ENCODE measurements at regions not wholly inside any gene's neighbourhood (a gene's known extent, or its start where the extent isn't known, plus 50 kb on each side); places are given as distances from the start of the nearest gene placed in this dataset.

DNA sequence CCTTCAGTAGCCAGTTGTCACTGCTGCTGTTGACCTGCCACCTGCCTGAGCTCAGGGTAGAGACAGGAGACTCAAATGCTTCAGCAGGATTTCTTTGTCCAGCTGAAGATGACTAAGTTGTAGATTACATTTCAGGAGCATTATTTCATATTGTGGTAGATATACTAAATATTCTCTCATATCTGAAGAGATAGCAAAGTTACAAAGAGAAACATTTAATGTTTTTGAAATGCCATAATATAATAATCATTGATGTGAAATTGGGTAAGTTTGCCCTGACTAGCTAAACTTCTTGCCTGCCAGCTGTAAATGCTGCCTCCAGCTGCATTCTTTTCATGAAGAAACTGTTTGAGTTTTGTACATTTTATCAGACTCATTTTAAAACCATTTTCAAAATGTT, 247.6 kb upstream of the CNKSR2 start:
- Mint-ChIP-seq H3K4me3 (no peak overlapping the region), H3K27me3 (ENCODE audit: low read depth) (no peaks in the 10 kb centered on the region), H3K9me3 (ENCODE audit: insufficient read depth) (no peaks in the 10 kb centered on the region), H3K4me1 (ENCODE audit: low read depth) (no peaks in the 10 kb centered on the region), H3K27ac (no peak overlapping the region), H3K36me3 (ENCODE audit: low read depth) (no peaks in the 10 kb centered on the region)
- no peak for DNase-seq
- CTCF ChIA-PET: no interaction called here
- POLR2A ChIA-PET: no interaction called here
- no peak for ATAC-seq

DNA sequence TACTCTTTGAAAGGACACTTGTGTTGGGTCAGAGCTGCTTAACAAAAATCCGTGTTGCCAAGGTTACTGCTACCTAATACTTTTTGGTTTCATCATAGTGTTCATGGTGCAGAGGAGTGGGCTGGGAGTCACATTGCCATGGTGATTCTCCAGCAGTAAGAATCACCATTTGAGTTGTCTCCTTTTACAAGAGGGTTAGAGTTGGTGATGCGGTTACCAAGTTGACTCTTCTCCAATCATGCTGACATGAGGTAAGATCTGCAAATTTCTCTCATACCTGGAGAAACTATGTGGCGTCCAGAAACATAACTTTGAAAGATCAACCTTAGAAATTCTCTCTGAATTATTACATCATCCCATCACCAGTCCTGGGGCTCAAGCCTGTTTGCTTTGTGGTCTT, 242.9 kb upstream of the CNKSR2 start:
- CTCF ChIA-PET: no interaction called here
- no peaks in the 10 kb centered on the region for H3K36me3 Mint-ChIP-seq (ENCODE audit: low read depth)
- no peak for ATAC-seq
- no peak overlapping the region for H3K27ac Mint-ChIP-seq
- H3K4me1 Mint-ChIP-seq (ENCODE audit: low read depth): no peaks in the 10 kb centered on the region
- no peaks in the 10 kb centered on the region for H3K27me3 Mint-ChIP-seq (ENCODE audit: low read depth)
- no peak overlapping the region for H3K4me3 Mint-ChIP-seq
- DNase-seq: no peak
- POLR2A ChIA-PET: no interaction called here
- no peaks in the 10 kb centered on the region for H3K9me3 Mint-ChIP-seq (ENCODE audit: insufficient read depth)

DNA sequence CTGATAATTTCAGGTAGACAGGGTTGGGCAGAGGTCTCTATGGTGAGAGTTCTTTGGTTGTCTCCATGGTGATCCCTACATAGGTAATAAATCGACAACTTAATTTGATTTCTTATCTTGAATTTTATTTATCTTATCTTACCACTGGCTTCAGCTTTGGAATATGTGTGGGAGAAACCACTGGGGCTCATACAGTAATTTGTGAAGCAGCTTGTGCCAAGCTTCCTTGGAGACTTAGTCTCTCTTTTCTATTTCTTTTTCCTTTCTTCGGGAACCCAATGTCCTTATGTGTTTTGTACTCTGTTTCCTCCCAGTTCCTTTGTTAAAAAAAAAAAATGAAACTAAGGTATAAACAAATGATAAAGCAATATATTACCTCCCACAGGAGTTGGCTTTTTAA, 242.4 kb upstream of the CNKSR2 start:
- DNase-seq (no peak), ATAC-seq (no peak)
- POLR2A ChIA-PET: no interaction called here
- no peaks in the 10 kb centered on the region for H3K4me1 Mint-ChIP-seq (ENCODE audit: low read depth)
- H3K27me3 Mint-ChIP-seq (ENCODE audit: low read depth): no peaks in the 10 kb centered on the region
- no peak overlapping the region for H3K27ac Mint-ChIP-seq
- no peak overlapping the region for H3K4me3 Mint-ChIP-seq
- H3K36me3 Mint-ChIP-seq (ENCODE audit: low read depth): no peaks in the 10 kb centered on the region
- CTCF ChIA-PET: no interaction called here
- no peaks in the 10 kb centered on the region for H3K9me3 Mint-ChIP-seq (ENCODE audit: insufficient read depth)

DNA sequence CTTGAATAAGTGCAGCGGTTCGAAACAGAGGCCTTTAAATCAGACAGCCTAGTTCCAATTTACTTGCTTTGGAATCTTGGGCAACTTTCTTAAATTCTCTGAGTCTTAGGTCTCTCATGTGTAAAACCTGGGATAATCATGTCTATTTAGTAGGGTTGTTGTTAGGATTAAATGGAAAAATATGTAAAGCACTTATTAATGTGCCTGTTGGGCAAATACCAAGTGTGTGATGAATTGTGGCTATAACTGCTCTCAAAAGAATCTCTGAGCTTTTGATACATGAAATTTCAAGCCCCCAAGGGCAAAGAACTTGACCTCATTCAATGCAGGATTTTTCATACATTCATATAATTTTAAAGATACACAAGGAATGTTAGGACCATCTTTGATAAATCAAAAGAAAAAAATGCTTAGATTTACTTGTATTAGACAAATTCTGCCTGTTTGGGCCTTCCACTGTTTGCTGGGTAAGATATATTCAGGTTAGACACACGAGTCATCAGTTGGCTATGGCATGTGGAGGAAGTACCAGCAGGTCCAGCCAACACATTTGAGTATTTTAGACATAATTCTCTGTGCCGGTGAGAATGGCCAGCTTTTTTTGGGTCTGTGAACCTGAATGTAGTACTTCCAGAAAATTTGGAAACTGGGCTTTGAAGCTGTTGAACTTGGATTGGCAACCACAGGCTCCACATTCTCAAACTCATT, 241.4 kb upstream of the CNKSR2 start:
- no peak overlapping the region for H3K4me3 Mint-ChIP-seq
- ChIA-PET POLR2A (no interaction called here), CTCF (no interaction called here)
- H3K27me3 Mint-ChIP-seq (ENCODE audit: low read depth): no peaks in the 10 kb centered on the region
- no peaks in the 10 kb centered on the region for H3K4me1 Mint-ChIP-seq (ENCODE audit: low read depth)
- DNase-seq (no peak), ATAC-seq (no peak)
- H3K36me3 Mint-ChIP-seq (ENCODE audit: low read depth): no peaks in the 10 kb centered on the region
- H3K27ac Mint-ChIP-seq: no peak overlapping the region
- H3K9me3 Mint-ChIP-seq (ENCODE audit: insufficient read depth): no peaks in the 10 kb centered on the region

DNA sequence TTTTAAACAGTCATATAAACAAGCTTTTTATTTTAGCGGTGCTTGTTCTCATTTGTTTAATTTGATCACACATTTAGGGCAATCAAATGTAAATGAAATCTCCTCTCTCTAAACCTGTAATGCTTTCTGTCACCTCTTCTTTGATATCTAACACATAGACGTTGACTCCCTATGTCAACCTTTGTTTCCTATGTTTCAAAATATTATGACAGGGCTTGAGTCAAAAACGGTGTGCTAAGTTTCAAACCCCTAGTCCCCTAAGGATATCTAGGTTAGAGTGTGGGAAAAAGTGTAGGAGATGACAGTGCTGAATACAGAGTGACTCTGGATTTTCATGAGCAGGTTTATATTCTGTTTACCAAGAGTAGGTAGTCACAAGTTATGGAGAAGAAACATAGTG, 224.0 kb upstream of the CNKSR2 start:
- ChIA-PET CTCF (no interaction called here), POLR2A (no interaction called here)
- no peaks in the 10 kb centered on the region for H3K36me3 Mint-ChIP-seq (ENCODE audit: low read depth)
- H3K27ac Mint-ChIP-seq: no peak overlapping the region
- H3K4me1 Mint-ChIP-seq (ENCODE audit: low read depth): no peaks in the 10 kb centered on the region
- ATAC-seq: no peak
- H3K9me3 Mint-ChIP-seq (ENCODE audit: insufficient read depth): no peaks in the 10 kb centered on the region
- no peak for DNase-seq
- no peaks in the 10 kb centered on the region for H3K27me3 Mint-ChIP-seq (ENCODE audit: low read depth)
- H3K4me3 Mint-ChIP-seq: no peak overlapping the region

DNA sequence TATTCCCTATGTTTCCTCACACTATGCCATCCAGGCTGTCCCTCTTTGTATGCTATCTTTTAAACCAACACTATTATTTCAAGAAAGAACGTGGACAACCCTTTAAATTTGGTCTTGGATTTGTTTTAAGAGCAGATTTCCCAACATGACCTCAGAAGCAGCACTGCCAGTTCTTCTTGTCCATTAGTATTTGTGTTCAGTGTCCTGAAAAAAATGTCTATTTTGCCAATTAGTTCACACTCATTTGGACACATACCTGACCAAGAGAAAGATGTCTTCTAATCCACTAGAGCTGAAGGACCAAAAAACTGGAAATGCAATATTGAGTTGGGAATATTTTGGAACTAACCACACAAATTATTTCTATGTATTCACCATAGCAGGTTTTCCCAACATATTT, 223.2 kb upstream of the CNKSR2 start:
- H3K27me3 Mint-ChIP-seq (ENCODE audit: low read depth): no peaks in the 10 kb centered on the region
- ATAC-seq (no peak), DNase-seq (no peak)
- POLR2A ChIA-PET: no interaction called here
- H3K9me3 Mint-ChIP-seq (ENCODE audit: insufficient read depth): no peaks in the 10 kb centered on the region
- no peak overlapping the region for H3K4me3 Mint-ChIP-seq
- H3K27ac Mint-ChIP-seq: no peak overlapping the region
- no peaks in the 10 kb centered on the region for H3K4me1 Mint-ChIP-seq (ENCODE audit: low read depth)
- CTCF ChIA-PET: no interaction called here
- no peaks in the 10 kb centered on the region for H3K36me3 Mint-ChIP-seq (ENCODE audit: low read depth)

DNA sequence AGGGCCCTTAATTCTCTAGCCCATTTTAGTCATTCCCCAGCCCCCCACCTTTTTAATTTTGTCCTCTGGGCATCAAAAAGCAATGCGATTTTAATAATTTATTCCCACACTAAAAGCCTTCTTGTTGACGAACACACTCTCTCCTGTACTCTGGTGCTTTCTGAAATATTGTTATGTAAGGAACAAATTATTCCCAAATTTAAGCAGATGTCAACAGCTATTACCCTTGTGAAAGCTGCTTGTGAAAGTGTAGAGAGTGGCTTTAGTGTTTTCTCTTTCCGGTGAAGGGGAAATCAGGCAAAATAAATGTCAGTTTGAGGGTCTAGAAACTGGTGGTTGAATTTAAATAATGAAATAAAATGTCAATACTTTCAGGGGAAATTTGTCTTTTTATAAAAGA, 221.2 kb upstream of the CNKSR2 start:
- Mint-ChIP-seq H3K36me3 (ENCODE audit: low read depth) (no peaks in the 10 kb centered on the region), H3K4me3 (no peak overlapping the region), H3K27me3 (ENCODE audit: low read depth) (no peaks in the 10 kb centered on the region), H3K4me1 (ENCODE audit: low read depth) (no peaks in the 10 kb centered on the region), H3K27ac (no peak overlapping the region), H3K9me3 (ENCODE audit: insufficient read depth) (no peaks in the 10 kb centered on the region)
- no peak for DNase-seq
- no peak for ATAC-seq
- CTCF ChIA-PET: no interaction called here
- POLR2A ChIA-PET: no interaction called here

DNA sequence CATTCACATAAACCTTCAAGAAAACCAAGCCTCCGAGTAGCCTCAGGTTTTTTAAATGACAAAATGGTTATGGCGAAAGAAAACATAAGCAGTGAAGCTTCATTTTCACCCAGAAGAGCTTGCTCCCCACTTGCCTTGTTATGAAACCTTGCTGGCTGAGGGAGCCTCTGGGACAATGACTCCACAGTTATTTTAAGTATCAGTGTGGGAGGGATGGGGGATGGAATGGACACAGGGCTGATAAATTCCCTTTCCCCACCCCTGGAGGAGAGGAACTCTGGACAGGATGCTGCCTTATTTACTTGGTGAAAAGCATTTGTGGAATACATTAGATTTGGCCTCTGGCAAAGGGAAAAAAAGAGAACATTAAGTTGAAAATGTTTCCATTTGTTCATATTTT, 220.7 kb upstream of the CNKSR2 start:
- Mint-ChIP-seq H3K27ac (no peak overlapping the region), H3K27me3 (ENCODE audit: low read depth) (no peaks in the 10 kb centered on the region), H3K36me3 (ENCODE audit: low read depth) (no peaks in the 10 kb centered on the region), H3K4me3 (no peak overlapping the region), H3K4me1 (ENCODE audit: low read depth) (no peaks in the 10 kb centered on the region), H3K9me3 (ENCODE audit: insufficient read depth) (no peaks in the 10 kb centered on the region)
- DNase-seq (no peak), ATAC-seq (no peak)
- ChIA-PET POLR2A (no interaction called here), CTCF (no interaction called here)

DNA sequence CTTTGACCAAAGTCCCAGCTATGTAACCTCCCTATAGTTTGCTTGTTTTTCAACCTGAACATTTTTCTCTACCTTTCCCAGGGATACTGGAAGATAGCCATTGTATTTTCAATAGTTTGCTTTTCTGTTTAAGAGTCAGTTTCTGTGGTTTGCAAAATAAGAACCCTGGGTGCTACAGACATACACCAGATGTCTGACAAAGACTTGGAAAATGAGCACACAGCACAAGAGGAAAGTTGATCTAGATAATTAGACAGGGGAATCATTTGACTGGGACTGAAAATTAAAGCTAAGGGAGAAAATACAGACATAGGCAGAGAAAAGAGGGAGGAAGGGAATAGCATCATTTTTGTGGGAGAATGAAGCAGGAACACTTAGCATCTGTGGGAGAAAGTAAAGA, 218.3 kb upstream of the CNKSR2 start:
- no peak overlapping the region for H3K4me3 Mint-ChIP-seq
- DNase-seq (no peak), ATAC-seq (no peak)
- no peaks in the 10 kb centered on the region for H3K9me3 Mint-ChIP-seq (ENCODE audit: insufficient read depth)
- CTCF ChIA-PET: no interaction called here
- POLR2A ChIA-PET: no interaction called here
- no peaks in the 10 kb centered on the region for H3K36me3 Mint-ChIP-seq (ENCODE audit: low read depth)
- H3K4me1 Mint-ChIP-seq (ENCODE audit: low read depth): no peaks in the 10 kb centered on the region
- H3K27me3 Mint-ChIP-seq (ENCODE audit: low read depth): no peaks in the 10 kb centered on the region
- no peak overlapping the region for H3K27ac Mint-ChIP-seq

DNA sequence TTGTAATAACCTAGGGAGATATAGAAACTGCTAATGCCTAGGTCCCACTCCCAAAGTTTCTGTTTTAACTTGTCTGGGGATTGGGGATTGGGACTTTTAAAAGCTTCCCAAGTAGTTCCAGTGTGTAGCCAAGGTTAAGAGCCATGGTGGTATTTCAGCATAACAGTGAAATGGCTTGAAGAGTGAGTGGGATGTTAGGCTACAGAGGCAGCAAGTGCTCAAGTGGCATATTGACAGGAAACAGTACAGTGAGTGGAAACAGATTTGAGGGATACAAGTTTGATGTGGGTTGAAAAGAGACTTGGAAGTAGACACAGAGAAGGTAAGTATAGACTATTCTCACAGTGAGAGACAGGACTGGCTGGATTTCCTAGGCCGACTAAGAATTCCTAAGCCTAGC, 217.6 kb upstream of the CNKSR2 start:
- ChIA-PET POLR2A (no interaction called here), CTCF (no interaction called here)
- DNase-seq (no peak), ATAC-seq (no peak)
- Mint-ChIP-seq H3K27ac (no peak overlapping the region), H3K9me3 (ENCODE audit: insufficient read depth) (no peaks in the 10 kb centered on the region), H3K4me1 (ENCODE audit: low read depth) (no peaks in the 10 kb centered on the region), H3K4me3 (no peak overlapping the region), H3K36me3 (ENCODE audit: low read depth) (no peaks in the 10 kb centered on the region), H3K27me3 (ENCODE audit: low read depth) (no peaks in the 10 kb centered on the region)

DNA sequence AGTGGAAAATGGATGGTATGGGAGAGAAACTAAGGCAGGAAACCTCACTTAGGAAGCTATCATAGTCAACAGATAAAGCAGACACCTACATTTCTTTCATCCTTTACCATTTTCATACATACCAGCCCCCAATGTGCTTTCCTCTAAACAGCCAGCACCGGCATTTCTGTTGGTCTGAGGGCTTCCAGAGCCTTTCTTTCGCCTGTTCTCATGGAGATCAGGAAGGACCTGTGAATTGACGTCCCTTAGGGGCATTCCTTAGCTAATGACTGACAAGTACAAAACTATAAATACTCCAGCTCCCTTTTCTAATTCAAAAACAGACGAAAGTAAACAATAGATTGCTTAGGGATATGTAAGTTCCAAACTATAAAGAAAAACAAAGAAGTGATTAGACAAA, 215.5 kb upstream of the CNKSR2 start:
- Mint-ChIP-seq H3K4me1 (ENCODE audit: low read depth) (no peaks in the 10 kb centered on the region), H3K27me3 (ENCODE audit: low read depth) (no peaks in the 10 kb centered on the region), H3K27ac (no peak overlapping the region), H3K36me3 (ENCODE audit: low read depth) (no peaks in the 10 kb centered on the region), H3K4me3 (no peak overlapping the region), H3K9me3 (ENCODE audit: insufficient read depth) (no peaks in the 10 kb centered on the region)
- DNase-seq (no peak), ATAC-seq (no peak)
- ChIA-PET CTCF (no interaction called here), POLR2A (no interaction called here)

DNA sequence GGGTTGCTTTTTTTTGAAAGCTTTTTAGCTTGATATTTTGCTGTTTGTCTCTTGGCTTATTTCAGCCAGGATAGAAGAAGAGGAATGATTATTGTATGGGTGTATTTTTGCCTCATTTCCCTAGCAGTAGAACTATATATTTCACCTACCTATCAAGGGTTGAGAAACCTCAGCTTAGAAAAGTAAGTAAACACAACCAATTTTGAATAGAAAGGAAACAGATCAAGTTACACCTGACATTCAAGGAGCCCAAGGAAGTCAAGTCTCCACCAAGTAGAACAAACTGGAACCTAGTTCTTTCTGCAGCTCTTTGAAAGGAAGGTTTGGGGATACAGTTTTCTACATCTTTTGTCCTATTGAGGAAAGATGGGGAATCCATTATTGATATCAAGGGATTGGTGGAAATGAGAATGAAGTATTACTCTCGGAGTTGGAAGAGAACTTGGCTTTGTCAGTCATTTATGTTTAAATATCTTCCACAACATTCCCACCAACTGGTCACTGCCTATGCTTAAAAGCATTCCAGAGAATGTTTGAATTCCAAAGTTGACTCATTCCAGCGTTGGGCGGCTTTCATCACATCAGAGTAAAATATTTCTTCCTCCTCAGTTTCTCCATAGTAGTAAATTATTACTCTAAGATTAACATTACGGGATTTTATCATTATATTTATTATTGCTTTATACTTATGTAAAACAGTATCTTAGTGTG, 207.8 kb upstream of the CNKSR2 start:
- CTCF ChIA-PET: no interaction called here
- no peak for ATAC-seq

DNA sequence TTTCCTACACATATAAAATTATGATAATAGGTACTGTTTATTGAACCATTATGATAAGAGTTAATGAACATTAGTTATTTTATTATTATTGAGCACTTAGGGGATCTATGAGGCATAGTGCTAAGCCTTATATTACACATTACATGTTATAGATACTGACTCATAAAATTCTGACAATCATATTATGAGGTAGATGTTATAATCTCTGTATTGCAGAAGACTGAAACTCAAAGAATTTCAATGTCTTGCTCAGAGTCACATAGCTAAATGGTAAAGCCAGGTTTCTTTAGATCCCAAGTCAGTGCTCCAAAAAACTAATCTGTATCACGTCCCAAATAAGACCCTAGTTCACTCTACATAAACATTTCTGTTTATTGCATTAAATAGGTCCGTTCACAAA, 207.2 kb upstream of the CNKSR2 start:
- no peaks in the 10 kb centered on the region for H3K4me1 Mint-ChIP-seq (ENCODE audit: low read depth)
- no peaks in the 10 kb centered on the region for H3K36me3 Mint-ChIP-seq (ENCODE audit: low read depth)
- H3K4me3 Mint-ChIP-seq: no peak overlapping the region
- ATAC-seq: no peak
- no peak for DNase-seq
- H3K9me3 Mint-ChIP-seq (ENCODE audit: insufficient read depth): no peaks in the 10 kb centered on the region
- H3K27me3 Mint-ChIP-seq (ENCODE audit: low read depth): no peaks in the 10 kb centered on the region
- ChIA-PET POLR2A (no interaction called here), CTCF (interaction anchor here (0.8 kb wide), 1 partner anchor 11 kb away, joined by 3 read pairs; no protein-coding TSS in a partner anchor)
- H3K27ac Mint-ChIP-seq: no peak overlapping the region

More for the DNA sequence above, 207.8 kb upstream of the CNKSR2 start:
- Mint-ChIP-seq H3K9me3 (ENCODE audit: insufficient read depth) (no peaks in the 10 kb centered on the region), H3K4me3 (no peak overlapping the region), H3K4me1 (ENCODE audit: low read depth) (no peaks in the 10 kb centered on the region), H3K27me3 (ENCODE audit: low read depth) (no peaks in the 10 kb centered on the region), H3K36me3 (ENCODE audit: low read depth) (no peaks in the 10 kb centered on the region), H3K27ac (no peak overlapping the region)
- DNase-seq: no peak
- POLR2A ChIA-PET: no interaction called here

All from activated CD8-positive, alpha-beta T cell treated with anti-CD3 and anti-CD28 coated beads, Interleukin-2, amount 10 ng/mL, durations not matched to agents 7 days and 5 days (primary cell).